IPS-NIHi7 (cell line): ENCODE measurements at regions not wholly inside any gene's neighbourhood (a gene's known extent, or its start where the extent isn't known, plus 50 kb on each side); places are given as distances from the start of the nearest gene placed in this dataset.

ENCODE experiments used
- DNase-seq: peaks from one replicate; pipeline ENCODE4 v3.0.0; 2012; ENCODE audit warnings: mixed read lengths; ENCODE audit errors: extremely low spot score

DNA sequence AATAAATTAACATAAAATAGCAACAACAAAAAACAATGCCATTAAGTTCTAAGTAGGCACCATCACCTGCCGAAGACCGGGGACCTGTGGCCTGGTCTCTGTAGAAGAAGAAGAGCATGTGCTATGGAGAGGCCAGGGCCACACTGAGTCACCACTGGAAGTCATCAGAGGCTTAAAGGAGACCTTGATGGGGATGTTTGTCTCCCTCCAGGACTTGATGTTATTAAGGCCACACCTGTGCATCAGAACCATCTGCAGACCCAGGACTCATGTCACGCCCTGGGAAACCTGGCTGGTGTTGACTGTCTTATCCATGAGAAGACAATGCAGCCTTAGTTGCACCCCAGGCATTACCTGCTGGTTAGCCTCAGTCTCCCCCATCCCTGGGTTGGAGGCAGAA, 292.3 kb downstream of the AACS start:
- DNase-seq, result no peak

DNA sequence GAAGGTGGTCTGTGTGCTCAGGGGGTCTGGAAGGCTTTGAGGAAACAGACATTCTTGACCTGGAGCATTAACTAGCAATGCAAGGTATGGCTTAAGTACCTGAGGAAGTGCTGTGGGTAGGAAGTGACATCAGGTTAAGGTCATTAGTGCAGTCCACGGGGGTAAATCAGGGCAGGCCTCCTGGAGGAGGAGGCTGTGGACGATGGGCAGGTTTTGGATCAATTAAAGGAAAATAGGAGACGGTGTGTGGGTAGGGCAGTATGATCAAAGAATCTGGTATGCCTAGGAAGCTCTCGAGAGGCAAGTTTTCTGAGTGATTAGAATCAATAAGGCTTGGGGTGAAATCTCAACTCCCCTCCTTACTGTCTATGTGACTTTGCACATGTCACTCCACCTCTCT, 295.3 kb downstream of the AACS start:
- DNase-seq, result no peak

DNA sequence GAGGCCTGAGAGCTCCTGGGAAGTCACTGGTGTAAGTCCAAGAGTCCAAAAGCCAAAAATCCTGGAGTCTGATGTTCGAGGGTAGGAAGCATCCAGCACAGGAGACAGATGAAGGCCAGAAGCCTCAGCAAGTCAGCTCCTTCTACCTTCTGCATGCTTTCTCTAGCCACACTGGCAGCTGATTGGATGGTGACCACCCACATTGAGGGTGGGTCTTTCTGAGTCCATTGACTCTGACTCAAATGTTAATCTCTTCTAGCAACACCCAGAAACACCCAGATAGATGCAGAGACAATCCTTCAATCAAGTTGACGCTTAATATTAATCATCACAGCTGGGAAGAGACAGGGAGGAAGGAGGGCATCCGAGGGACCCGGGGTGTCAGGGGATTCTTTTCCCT, 305.8 kb downstream of the AACS start:
- no peak for DNase-seq

DNA sequence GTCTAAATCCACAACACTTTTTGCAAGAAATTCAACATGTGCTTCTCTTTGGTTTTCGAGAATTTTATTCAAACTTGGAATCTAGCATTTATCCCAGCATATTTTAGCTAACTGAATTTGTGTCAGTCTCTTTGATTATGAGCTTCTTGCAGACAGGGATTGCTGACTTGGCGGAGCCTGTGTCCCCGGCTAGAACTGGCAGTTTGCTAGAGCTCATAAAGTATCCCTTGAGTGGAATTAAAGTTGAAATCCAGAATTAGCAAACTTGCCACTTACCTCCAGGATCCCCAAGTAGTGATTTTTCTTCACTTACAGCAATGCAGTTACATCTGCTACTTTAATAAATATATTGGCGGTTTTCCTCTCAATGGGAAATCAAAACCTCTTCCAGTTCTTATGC, 306.9 kb downstream of the AACS start:
- DNase-seq, result no peak

DNA sequence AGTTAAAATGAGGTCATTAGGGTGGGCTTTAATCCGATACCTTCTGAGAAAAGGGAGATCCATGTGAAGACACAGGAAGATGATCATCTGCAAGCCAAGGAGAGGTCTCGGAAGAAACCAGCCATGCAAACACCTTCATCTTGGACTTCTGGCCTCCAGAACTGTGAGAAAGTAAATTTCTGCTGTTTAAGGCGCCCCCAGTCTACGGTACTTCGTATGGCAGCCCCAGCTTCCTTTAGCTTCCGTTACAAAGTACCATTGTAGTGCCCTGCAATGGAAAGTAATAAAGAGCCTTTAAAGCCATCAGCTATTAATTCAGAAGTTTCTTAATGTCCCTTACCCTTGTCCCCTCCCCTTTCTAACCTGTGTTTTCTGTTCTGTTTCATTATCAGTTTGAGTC, 308.1 kb downstream of the AACS start:
- no peak for DNase-seq

DNA sequence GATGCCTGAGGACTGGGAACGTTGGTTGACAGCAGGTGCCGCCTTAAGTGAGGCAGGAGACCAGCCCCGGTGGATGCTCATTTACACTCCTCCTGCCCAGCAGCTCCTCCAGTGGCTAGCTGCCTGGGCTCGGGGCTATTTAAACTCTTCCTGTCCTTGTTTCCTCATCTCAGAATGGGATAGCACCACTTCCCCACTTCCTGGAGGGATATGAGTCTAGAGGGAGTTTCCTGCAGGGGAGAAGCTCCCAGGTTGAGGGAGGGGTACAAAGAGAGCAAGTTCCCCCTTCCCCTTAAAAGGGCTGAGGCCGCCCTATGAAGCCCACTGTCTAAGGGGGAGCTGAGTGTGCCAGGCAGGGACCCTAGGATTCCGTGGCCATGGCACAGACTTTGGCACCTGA, 311.2 kb downstream of the AACS start:
- DNase-seq, result no peak

DNA sequence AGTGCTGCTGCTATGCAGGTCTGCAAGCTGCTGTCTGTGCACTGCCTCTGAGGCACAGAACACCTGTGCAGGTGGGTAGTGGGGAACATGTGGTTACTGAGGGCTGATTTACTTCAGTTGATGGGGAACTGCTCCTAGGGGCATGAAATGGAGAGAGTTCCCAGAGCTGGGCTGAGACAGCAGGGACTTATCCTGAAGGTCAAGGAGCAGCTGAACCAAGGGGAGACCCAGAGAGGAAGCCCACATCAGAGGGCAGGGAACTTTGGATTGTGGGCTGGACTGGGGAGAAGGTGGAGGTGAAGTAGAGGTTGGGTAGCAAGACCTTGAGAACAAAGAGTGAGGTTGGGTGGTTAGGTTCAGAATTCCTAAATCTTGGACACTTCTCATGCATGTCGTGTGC, 311.9 kb downstream of the AACS start:
- DNase-seq, result no peak

DNA sequence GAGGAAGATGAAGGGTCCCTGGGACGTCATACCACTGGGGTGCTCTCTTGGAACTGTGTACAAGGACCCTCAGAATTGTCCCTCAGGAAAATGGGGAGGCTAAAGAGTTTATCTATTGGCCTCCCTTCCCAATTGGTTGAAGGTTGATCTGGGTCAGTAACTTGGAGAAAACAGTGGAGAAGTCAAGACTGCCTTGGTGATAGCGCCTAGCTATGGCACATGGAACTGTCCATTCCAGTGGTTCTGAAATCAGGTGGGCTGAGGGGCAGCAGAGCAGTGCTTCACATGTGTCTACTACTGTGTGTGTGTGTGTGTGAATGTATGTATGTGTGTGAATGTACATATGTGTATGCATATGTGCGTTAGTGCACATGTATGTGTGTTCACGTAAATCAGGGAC, 316.1 kb downstream of the AACS start:
- DNase-seq, result peak; percentile 51

DNA sequence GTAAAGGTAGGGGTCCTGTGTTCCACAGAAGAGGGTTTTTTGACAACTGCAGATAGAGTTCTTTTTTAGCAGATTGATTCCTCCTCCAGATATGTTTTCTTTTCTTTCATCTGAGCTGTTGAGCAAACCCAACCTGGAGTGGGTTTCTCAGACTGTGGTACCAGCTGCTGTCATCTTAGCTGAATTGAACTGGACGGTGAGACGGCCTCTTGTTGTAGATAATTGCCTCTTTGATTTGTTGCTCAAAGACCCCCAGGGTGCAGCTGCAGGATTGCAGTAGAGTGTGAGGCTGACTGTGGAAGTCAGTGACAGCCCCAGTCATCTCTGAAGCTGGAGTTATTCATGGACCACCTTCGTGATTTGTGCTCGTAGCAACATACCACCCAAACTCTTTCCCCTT, 317.7 kb downstream of the AACS start:
- no peak for DNase-seq

DNA sequence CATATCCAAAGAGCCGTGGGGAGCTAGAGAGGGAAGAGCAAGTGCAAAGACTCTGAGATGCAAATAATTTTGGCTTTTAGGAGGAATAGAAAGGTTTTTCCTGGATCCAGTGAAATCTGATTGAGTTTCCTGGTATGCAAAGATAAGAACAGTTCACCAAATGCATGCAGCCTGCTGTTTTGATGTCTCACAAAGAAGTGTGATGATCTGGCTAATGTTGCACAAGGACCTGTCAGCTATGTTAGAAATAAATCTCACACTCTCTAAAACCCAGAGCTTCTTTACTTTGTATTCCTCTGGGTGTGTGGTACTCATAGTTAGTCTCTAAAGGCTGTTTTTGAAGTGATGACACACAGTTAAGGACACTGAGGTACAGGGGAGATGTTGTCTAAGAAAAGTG, 321.4 kb downstream of the AACS start:
- DNase-seq, result no peak

DNA sequence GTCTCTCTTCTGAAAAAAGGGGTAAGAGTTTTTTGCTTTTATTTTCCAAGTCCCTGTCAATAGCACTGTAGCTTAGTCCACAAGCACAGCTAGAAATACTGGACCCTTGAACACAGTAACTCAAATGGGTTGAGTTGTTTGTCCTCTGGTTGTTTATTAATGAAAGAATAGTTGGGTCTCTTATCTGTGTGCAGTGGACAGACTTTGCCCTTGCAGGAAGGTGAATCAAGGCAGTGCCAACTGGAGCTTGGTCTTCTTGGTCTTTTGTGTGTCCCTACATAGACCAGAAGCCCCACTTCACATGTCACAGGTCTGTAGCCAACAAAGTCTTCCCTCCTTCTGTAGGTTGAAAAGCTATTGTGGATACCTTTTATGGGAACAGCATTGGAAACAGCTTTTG, 322.0 kb downstream of the AACS start:
- DNase-seq, result no peak

DNA sequence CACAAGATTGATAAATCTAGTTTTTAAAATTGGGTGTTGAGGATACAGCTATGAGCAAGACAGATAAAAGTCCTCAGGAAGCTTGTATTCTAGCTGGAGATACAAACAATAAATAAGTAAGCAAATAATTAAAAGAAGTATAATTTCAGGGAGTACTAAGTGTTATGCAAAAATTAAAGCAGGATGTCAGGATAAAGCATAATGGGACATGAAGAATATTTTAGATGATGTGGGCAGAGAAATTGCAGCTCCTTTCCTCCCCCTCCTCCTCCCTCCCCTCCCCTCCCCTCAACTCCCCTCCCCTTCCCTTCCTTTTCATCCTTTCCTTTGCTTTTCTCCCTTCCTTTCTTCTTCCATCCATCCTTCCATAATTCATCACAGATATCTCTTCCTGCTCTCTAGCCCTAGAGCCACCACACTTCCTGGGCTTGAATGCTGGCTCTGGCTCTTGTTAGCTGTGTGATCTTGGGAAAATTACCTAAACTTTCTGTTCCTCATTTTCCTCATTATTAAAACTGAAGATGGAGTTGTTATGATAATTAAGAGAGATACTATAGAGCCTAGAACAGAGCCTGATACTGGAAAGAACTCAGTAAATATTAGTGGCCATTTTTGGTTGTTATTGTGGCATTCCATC, 323.9 kb downstream of the AACS start:
- DNase-seq, result no peak

DNA sequence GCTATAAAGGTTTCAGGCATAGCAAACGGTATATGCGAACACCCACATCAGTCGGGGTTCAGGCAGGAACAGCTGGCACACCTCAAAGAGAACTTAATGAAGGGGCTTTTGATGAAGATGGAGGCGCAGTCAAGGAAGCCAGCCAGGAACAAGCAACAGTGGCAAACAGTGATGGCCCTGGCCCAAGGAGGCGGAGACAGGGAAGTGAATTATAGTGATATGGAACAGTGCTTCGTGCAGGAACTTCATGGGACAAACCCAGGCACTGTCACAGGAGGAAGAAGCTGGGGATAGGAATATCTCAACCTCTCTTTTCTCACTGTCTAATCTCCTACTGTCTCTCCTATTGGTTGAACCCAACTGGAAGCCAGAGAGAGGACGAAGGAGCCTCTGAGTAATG, 328.3 kb downstream of the AACS start:
- no peak for DNase-seq

DNA sequence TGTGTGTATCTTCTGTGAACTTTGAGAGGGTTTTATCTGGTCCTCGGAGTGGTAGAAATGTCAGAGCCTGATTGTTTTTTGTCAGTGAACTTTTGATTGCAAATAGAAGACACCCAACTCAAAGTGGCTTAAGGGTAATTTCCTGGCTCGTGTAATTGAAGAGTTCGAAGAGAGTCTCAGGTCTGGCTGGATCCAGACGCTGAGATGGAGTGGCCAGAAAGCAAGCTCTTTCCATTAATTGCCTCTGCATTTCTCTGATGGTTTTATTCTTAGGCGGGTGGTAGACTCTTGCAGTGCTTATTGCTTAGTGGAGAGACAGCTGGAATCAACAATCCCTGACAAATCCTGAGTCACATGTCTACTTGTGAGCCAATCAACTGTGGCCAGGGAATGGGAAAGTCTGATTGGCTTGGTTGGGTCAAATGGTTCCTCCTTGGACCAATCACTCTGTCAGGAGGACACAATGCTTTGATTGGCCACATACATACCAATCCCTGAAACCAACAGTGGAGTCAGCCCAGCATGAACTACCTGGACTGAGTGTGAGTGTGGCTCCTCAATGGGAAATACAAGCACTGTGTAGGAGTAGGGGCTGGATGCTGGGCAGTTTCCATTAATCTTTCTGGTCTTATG, 330.5 kb downstream of the AACS start:
- no peak for DNase-seq

DNA sequence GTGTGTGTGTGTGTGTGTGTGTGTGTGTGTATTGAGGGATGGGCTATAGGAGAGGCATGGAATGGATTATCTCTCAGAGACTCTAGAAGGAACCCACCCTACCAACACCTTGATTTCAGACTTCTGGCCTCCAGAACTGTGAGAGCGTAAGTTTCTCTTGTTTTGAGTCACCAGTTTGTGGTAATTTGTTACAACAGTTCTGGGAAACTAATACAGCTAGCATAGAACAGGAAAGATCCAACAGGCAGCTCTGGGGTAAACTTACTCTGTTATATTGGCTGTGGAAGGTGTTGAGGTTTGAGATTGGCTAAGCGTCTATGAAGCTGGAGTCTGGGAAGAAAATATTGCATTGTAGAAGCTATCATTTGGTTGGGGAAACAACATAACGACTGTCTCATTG, 334.3 kb downstream of the AACS start:
- no peak for DNase-seq

DNA sequence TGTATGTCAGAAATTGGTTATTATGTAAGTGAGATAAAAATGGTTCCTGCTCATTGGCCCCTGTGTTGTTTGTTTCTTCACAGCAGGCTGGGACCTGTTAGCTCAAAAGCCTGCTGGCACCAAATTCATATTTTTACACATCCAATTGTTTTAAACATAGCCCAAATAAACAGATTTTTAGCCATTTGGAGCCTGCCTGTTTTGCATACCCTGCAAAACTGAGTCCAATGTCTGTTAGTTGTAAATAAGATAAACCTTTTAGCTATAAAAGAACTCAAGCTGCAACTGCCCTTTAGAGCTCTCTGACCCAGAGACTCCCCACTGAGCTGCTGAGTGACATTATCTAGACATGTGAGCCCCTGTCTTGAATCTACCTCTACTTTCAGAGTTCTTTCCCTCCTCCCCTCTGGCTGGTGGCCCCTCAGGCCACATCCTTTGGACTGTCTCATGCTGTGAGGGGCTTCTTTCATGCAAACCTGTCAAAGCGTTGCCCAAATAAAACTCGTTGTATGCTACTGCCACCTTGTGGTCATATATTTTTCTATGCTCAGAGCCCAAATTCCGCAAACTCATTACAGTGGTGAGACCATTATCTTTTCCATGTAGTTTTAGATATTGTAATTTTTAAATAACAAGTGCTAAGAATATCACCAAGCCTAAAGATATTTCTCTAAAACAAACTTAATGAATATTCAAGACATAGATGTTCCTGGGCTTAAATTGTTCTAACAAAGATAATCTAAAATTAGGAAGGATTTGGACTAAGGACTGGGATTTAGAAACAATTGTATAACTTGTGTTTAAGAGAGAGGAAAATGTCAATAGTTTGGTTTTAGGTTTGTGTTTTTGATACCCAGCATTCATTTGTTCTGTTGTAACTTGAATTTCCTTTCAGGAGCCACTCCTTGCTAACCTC, 337.9 kb downstream of the AACS start:
- peak; percentile 84 for DNase-seq

DNA sequence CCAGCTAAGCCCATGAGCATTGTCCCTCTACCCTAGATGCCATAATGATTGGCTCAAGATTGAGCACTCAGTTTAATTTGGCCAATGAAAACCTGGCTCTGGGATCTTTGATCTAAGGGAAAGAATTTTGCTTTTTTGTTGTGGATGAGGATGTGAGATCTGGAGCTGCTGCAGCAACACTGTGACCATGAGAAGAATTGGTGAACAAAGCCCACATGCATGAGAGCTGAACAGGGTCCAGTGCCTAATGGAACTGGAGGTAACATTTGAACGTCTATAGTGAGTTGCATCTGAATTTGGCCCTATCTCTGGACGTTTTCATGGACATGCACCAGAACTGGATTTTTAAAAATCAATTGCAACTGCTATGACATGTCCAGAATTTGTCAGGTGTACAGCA, 338.6 kb downstream of the AACS start:
- DNase-seq, result no peak

DNA sequence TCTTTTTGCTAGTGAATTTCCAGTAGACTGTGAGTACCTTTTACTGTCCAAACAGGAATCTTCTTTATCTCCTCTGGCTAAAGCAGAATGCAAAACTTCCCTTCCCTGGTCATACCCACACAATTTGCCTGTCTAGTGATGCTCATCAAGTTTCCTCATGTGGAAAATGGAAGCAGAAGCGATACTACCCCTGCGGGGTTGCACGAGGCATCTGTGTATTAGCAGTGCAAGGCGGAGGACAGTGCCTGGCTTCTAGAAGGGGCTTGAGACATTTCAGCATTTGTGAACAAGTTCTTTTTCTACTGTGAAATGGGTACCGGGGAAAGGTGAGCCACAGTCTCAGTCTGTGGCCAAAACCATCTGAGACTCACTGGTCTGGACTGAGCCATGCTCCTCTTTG, 340.9 kb downstream of the AACS start:
- no peak for DNase-seq

DNA sequence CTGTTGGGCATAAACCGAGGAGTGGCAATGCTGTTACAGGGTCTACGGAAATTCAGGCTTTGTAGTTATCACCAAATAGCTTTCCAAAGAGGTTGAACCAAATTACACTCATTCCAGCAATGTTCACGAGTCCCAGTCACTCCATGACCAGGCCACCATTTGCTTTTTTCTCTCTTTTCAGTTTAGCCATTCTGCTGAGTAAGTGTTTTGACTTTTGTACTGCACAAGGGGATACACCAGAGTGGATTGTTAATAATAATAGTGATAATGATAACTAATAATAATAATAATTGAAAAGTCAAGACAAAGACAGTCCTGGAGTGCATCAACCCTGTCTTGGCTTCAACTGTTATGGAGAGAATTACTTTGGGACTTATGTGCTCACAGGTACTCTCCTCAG, 343.5 kb downstream of the AACS start:
- DNase-seq, result no peak

DNA sequence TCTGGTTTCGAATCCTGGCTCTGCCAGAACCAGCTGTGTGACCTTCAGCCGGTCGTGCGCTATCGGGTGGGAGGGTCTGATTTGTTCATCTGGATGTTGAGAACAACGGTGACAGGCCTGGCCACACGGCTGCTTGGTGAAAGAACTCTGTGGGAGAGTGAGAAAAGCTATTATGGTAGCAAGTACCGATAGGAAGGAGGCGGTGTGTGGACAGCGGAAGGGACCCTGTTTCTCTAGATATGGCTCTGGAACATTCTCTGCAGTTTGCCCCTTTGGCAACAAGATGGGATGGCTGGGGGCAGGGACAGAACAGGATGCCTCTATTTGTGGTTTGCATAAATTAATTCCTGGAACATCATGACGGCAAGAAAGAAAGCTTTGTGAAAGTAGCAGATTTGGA, 347.3 kb downstream of the AACS start:
- DNase-seq, result no peak

DNA sequence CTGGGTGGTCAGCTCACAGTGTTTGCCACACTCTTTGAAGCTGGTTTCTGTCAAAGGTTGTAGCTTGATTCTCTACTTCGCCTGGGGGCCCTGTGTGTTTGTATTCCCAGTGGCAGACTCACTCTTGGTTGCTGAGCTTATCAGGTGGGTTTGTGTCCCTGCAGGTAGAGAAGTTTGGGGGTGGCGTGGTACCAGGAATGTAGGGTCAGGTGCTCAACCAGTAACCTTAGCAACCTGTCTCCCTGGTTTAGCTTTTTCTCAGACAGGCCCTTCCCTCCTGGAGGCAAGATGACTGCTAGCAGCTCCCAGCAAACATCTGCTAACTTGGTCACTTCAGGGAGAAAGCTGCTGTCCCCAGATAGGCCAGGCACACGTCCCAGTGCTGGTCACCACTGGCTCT, 352.2 kb downstream of the AACS start:
- no peak for DNase-seq

DNA sequence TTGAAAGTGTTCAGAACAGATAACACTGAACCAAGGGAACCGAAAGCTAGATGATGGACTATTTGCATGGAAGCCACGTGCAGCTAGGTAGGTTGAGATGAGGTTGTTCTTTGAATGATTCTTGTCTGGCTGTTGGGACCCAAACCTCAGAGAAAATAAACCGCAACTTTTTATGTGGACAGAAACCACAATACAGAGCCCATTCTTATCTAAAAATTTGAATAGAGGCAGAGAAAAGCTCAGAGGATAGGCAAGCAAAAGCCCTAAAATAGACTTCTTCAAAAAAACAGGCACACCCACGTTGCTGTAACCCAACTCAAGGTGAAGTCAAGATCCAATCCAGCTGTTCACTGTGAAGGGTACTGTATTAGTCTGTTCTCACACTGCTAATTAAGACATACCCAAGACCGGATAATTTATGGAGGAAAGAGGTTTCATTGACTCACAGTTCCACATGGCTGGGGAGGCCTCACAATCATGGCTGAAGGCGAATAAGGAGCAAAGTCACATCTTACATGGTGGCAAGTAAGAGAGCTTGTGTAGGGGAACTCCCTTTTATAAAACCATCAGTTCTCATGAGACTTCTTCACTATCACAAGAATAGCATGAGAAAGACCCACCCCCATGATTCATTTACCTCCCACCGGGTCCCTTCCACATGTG, 353.8 kb downstream of the AACS start:
- no peak for DNase-seq

DNA sequence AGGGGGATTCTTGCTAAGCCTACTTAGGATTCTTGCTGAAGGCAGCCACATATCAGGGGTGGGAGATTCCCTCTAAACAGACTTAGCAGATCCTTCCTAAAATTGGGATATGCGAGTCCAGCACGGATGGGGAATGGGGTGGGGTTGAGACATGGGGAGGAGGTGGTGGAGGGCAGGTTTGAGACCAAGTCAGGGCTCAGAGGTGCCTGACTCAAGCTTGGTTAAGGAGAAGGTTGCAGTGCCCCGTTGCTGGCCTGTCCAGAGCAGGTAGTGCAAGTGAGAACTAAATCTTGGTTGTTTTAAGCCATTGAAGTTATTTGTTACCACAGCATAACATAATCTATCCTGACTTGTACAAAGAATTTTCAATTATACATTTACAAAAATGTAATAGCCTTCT, 359.7 kb downstream of the AACS start:
- no peak for DNase-seq
